WERI-Rb-1 (cell line): ENCODE measurements at regions not wholly inside any gene's neighbourhood (a gene's known extent, or its start where the extent isn't known, plus 50 kb on each side); places are given as distances from the start of the nearest gene placed in this dataset.

Experiments used
- DNase-seq: peaks from one replicate; pipeline ENCODE4 v3.0.0-alpha.2; 2020
- H3K27ac ChIP-seq: fragments of 250-450 bp; sonication (Bioruptor Pico); 2 replicates; pipeline ENCODE4 v1.5.1; 2020; ENCODE audit warnings: mild to moderate bottlenecking, moderate library complexity
- H3K27me3 ChIP-seq: fragments of 250-450 bp; sonication (Bioruptor Pico); 2 replicates; pipeline ENCODE4 v1.5.1; 2021; ENCODE audit warnings: mild to moderate bottlenecking, low read depth, moderate library complexity; ENCODE audit not compliant: insufficient read depth, severe bottlenecking
- H3K36me3 ChIP-seq: fragments of 250-450 bp; sonication (Bioruptor Pico); 2 replicates; pipeline ENCODE4 v1.5.1; 2020; ENCODE audit warnings: mild to moderate bottlenecking, moderate library complexity
- H3K4me3 ChIP-seq: 2 replicates; pipeline ENCODE4 v1.5.1; 2011; ENCODE audit warnings: low read depth, mild to moderate bottlenecking, control low read depth, low read length
- H3K9me3 ChIP-seq: fragments of 250-450 bp; sonication (Bioruptor Pico); 2 replicates; pipeline ENCODE4 v1.5.1; 2021; ENCODE audit warnings: mild to moderate bottlenecking, moderate library complexity; ENCODE audit not compliant: severe bottlenecking
- TF ChIP-seq, protein P1 (sequence below): IDR thresholded peaks from 2 replicates; pipeline ENCODE4 v1.5.1; 2011; ENCODE audit warnings: low read depth, mild to moderate bottlenecking, control low read depth, inconsistent platforms, low read length

- Histone ChIP-seq H3K27me3 (no peaks in the 10 kb centered on the region), H3K36me3 (no peaks in the 10 kb centered on the region), H3K27ac (no peak overlapping the region), H3K4me3 (no peak overlapping the region), H3K9me3 (no peaks in the 10 kb centered on the region)
- no peak for DNase-seq
- TF ChIP-seq, protein P1, sequence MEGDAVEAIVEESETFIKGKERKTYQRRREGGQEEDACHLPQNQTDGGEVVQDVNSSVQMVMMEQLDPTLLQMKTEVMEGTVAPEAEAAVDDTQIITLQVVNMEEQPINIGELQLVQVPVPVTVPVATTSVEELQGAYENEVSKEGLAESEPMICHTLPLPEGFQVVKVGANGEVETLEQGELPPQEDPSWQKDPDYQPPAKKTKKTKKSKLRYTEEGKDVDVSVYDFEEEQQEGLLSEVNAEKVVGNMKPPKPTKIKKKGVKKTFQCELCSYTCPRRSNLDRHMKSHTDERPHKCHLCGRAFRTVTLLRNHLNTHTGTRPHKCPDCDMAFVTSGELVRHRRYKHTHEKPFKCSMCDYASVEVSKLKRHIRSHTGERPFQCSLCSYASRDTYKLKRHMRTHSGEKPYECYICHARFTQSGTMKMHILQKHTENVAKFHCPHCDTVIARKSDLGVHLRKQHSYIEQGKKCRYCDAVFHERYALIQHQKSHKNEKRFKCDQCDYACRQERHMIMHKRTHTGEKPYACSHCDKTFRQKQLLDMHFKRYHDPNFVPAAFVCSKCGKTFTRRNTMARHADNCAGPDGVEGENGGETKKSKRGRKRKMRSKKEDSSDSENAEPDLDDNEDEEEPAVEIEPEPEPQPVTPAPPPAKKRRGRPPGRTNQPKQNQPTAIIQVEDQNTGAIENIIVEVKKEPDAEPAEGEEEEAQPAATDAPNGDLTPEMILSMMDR: no peak
These were observed 60.9 kb upstream of the SALL3 start for GRCh38 chr18:78918707-78919106.

DNA sequence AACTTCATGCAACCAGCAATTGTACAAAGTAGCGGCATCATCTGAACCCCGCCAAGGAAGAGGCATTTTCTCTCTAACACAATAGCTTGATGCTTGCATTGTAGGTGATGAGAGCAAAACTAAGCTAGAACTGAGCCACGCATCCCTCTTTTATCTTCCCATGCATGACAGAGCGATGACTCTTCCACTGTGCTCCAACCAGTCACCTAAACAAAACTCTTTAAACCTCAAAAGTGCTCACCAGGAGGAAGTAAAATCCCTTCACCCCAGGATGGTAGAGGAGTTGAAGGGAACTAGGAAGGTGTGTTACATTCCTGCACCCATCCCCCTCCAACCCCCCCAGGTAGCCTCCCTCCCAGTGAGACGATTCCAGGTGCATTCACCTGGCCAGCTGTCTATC, 59.7 kb upstream of the SALL3 start:
- DNase-seq: no peak
- H3K27me3 ChIP-seq: no peaks in the 10 kb centered on the region
- H3K27ac ChIP-seq: no peak overlapping the region
- TF ChIP-seq, protein P1: no peak
- no peak overlapping the region for H3K4me3 ChIP-seq
- H3K36me3 ChIP-seq: no peaks in the 10 kb centered on the region
- H3K9me3 ChIP-seq: no peaks in the 10 kb centered on the region

GRCh38 chr18:78920456-78921138, 59.0 kb upstream of the SALL3 start:
- TF ChIP-seq, protein P1: no peak
- Histone ChIP-seq H3K9me3 (no peaks in the 10 kb centered on the region), H3K36me3 (no peaks in the 10 kb centered on the region), H3K4me3 (no peak overlapping the region), H3K27me3 (no peaks in the 10 kb centered on the region), H3K27ac (no peak overlapping the region)
- no peak for DNase-seq

DNA sequence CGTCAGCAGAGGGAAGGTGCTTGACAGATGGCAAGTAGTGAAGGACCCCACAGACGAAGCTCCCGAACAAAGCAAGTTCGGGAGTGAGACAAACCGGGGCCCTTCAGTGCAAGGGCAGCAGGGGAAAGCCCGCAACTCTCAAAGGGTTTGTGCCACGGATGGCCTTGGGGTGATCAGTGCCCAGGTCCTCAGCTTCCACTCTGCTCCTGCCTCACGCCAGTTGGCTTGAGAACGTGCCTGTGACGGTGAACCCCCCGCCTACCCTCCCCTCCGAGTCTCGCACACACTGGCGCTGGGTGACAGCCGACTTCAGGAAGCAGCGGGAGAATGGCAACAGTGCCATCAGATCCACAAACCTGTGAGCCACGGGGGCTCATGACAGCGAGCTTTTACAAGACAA, 56.8 kb upstream of the SALL3 start:
- no peak for DNase-seq
- no peaks in the 10 kb centered on the region for H3K9me3 ChIP-seq
- no peaks in the 10 kb centered on the region for H3K27me3 ChIP-seq
- H3K4me3 ChIP-seq: no peak overlapping the region
- TF ChIP-seq, protein P1: no peak
- H3K36me3 ChIP-seq: no peaks in the 10 kb centered on the region
- no peak overlapping the region for H3K27ac ChIP-seq

GRCh38 chr18:78924301-78924700, 55.3 kb upstream of the SALL3 start:
- DNase-seq: no peak
- no peaks in the 10 kb centered on the region for H3K9me3 ChIP-seq

More at GRCh38 chr18:78924301-78924700, 55.3 kb upstream of the SALL3 start:
- no peaks in the 10 kb centered on the region for H3K27me3 ChIP-seq
- TF ChIP-seq, protein P1: no peak
- H3K4me3 ChIP-seq: no peak overlapping the region
- no peak overlapping the region for H3K27ac ChIP-seq
- no peaks in the 10 kb centered on the region for H3K36me3 ChIP-seq
